Peyer's patch (tissue), 4 donors: ENCODE measurements at regions not wholly inside any gene's neighbourhood (a gene's known extent, or its start where the extent isn't known, plus 50 kb on each side); places are given as distances from the start of the nearest gene placed in this dataset.

Source experiments
- DNase-seq, 3 donors: peaks; one replicate each; pipeline ENCODE4 v3.0.0-alpha.2; 2017 to 2019
- H3K27ac ChIP-seq, 4 donors: fragments of 200-600 bp; sonication (generic); one replicate each; pipeline ENCODE4 v1.5.1; 2016 to 2019
- H3K27me3 ChIP-seq, 2 donors: fragments of 200-600 bp; sonication (generic); one replicate each; pipeline ENCODE4 v1.5.1; 2019
- H3K36me3 ChIP-seq, 3 donors: fragments of 200-600 bp; sonication (generic); one replicate each; pipeline ENCODE4 v1.5.1; 2016 to 2019
- H3K4me1 ChIP-seq, 4 donors: fragments of 200-600 bp; sonication (generic); one replicate each; pipeline ENCODE4 v1.5.1; 2016 to 2019
- H3K4me3 ChIP-seq, 4 donors: fragments of 200-600 bp; sonication (generic); 1 replicate in 3 of 4; 2 replicates in 1 of 4; pipeline ENCODE4 v1.5.1; 2016 to 2019; ENCODE audit warnings: mild to moderate bottlenecking in 1 of 4
- H3K9me3 ChIP-seq, 4 donors: fragments of 200-600 bp; sonication (generic); one replicate each; pipeline ENCODE4 v1.5.1; 2016 to 2019; ENCODE audit warnings: mild to moderate bottlenecking in 1 of 4
- CTCF ChIP-seq, 6 experiments: fragments of 450-650 bp in 4 of 6; fragments of 200-600 bp in 2 of 6; sonication (generic) in 1 of 6; IDR thresholded peaks; one replicate each; pipeline ENCODE4 v1.5.1; 2017 to 2019; ENCODE audit warnings: antibody characterized with exemption in 6 of 6, mild to moderate bottlenecking in 3 of 6, moderate library complexity in 1 of 6
- POLR2A ChIP-seq, 2 donors: fragments of 450-650 bp; IDR thresholded peaks; one replicate each; pipeline ENCODE4 v1.5.1; 2017; ENCODE audit warnings: antibody characterized with exemption in 2 of 2, mild to moderate bottlenecking in 2 of 2, moderate library complexity in 2 of 2

DNA sequence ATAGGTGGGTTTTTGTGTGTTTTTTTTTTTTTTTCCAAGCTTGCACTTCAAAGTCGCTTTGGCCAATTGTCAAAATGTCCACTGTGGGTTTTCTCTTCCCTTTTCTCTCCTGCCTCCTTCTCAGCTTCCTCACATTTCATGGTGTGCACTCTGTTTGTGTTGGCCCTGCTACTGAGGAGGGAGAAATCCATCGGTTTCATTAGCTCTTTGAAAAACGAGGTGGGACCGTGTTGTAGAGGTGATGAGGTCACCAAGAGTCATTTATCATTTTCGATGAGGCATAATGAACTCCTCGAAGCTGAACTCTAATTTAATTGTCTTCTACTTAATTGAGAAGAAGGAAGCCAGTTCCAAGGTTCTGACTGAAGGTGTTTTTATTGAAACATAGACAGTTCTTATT is 174.4 kb upstream of the TOX3 start:
- no peaks in the 10 kb centered on the region for H3K9me3 ChIP-seq
- no peaks in the 10 kb centered on the region for H3K27me3 ChIP-seq
- TF ChIP-seq CTCF (IDR thresholded peaks at IDR 0.05) (no peak), POLR2A (IDR thresholded peaks at IDR 0.05) (no peak)
- DNase-seq: no peak
- H3K27ac ChIP-seq: no peak overlapping the region
- H3K4me3 ChIP-seq: no peak overlapping the region
- H3K36me3 ChIP-seq: no peaks in the 10 kb centered on the region
- no peaks in the 10 kb centered on the region for H3K4me1 ChIP-seq

DNA sequence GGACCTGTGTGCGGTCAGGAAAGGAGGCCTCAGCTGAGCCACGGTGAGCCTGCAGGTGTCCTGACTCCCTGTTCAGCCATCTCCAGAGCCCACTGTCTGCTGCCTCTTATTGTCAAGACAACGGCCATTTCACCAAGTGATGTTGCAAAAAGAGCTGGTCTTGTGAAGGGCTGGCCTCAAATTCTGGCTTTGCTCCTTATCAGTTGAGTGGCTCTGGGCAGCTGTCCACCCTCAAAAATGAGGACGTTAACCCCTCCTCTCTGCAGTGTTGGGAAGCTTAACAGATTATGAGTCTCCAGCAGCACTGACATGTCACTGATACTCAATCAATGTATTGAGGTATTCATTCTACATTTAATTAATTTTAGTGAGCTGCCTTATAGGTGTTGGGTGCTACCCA is 171.1 kb upstream of the TOX3 start:
- H3K9me3 ChIP-seq: no peaks in the 10 kb centered on the region
- H3K4me1 ChIP-seq: no peaks in the 10 kb centered on the region
- TF ChIP-seq POLR2A (IDR thresholded peaks at IDR 0.05): no peak
- no peak for TF ChIP-seq CTCF (IDR thresholded peaks at IDR 0.05)
- H3K27ac ChIP-seq: no peak overlapping the region
- no peak for DNase-seq
- H3K36me3 ChIP-seq: no peaks in the 10 kb centered on the region
- no peak overlapping the region for H3K4me3 ChIP-seq
- H3K27me3 ChIP-seq: no peaks in the 10 kb centered on the region

- H3K9me3 ChIP-seq: no peaks in the 10 kb centered on the region
- no peaks in the 10 kb centered on the region for H3K4me1 ChIP-seq
- H3K4me3 ChIP-seq: no peak overlapping the region
- H3K27ac ChIP-seq: no peak overlapping the region
- TF ChIP-seq CTCF (IDR thresholded peaks at IDR 0.05): no peak
- TF ChIP-seq POLR2A (IDR thresholded peaks at IDR 0.05): no peak
- DNase-seq: no peak
- H3K27me3 ChIP-seq: no peaks in the 10 kb centered on the region
- no peaks in the 10 kb centered on the region for H3K36me3 ChIP-seq
These were observed 166.8 kb upstream of the TOX3 start for GRCh38 chr16:52713740-52714139.

DNA sequence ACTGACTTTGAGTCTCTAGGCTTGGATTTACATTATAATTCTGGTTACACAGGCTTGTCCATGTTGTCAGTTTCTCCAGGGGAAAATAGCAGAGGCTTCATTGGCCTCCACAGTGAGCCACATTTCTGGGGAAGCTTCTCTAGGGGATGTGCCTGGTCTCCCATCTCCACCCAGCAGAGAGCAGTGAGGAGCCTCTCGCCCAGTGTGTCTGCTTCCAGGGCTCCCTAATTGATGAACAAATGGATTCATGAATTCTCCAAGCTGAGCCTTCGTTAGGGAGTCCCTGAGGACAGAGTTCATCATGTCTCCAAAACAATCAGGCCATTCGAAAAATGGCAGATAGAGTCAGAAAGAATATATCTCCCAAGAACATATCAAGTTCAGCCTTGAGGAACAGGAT is 162.4 kb upstream of the TOX3 start:
- no peaks in the 10 kb centered on the region for H3K36me3 ChIP-seq
- TF ChIP-seq CTCF (IDR thresholded peaks at IDR 0.05): no peak
- no peaks in the 10 kb centered on the region for H3K4me1 ChIP-seq
- no peak overlapping the region for H3K4me3 ChIP-seq
- no peaks in the 10 kb centered on the region for H3K27me3 ChIP-seq
- H3K9me3 ChIP-seq: no peaks in the 10 kb centered on the region
- no peak for DNase-seq
- H3K27ac ChIP-seq: no peak overlapping the region

DNA sequence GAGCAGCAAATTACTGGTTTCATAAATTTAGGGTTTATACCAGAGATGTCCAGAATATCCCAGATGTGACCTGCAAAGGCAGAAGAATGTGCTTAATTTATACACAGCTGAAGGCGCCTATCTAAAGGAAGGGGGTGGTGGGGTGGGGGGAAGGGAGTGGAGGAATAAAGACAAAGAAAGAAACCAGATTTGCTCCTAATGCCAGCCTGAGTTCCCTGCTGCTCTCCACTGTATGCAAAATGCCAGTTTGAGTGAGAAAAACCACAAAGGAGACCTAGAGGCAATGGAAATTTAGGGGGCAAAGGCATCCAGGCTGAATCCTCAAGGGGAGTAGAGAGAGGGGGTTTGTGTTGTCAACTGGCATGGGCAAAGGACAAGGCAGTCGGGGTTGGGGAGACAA is 161.5 kb upstream of the TOX3 start:
- no peak overlapping the region for H3K27ac ChIP-seq
- no peak for DNase-seq
- H3K4me1 ChIP-seq: no peaks in the 10 kb centered on the region
- no peak overlapping the region for H3K4me3 ChIP-seq
- no peaks in the 10 kb centered on the region for H3K27me3 ChIP-seq
- TF ChIP-seq POLR2A (IDR thresholded peaks at IDR 0.05): no peak
- no peak for TF ChIP-seq CTCF (IDR thresholded peaks at IDR 0.05)
- no peaks in the 10 kb centered on the region for H3K9me3 ChIP-seq
- no peaks in the 10 kb centered on the region for H3K36me3 ChIP-seq

- no peak for TF ChIP-seq POLR2A (IDR thresholded peaks at IDR 0.05)
- TF ChIP-seq CTCF (IDR thresholded peaks at IDR 0.05): no peak
- DNase-seq: no peak
- Histone ChIP-seq H3K9me3 (no peaks in the 10 kb centered on the region), H3K36me3 (no peaks in the 10 kb centered on the region), H3K4me1 (no peaks in the 10 kb centered on the region), H3K27ac (no peak overlapping the region), H3K27me3 (no peaks in the 10 kb centered on the region), H3K4me3 (no peak overlapping the region)
These were observed 160.9 kb upstream of the TOX3 start for GRCh38 chr16:52707676-52708337.
